ENCODE measurements at regions not wholly inside any gene's neighbourhood (a gene's known extent, or its start where the extent isn't known, plus 50 kb on each side); places are given as distances from the start of the nearest gene placed in this dataset.

- ATAC-seq (no peak), DNase-seq (ENCODE audit: low spot score) (no peak), FAIRE-seq (no peak)
- ChIA-PET CTCF (ENCODE audit: low intra/inter-chr PET ratio, low total read pairs) (no interaction called here), POLR2A (interaction anchor here (0.6 to 14.6 kb wide), 14 partner anchors 11 to 94 kb away, joined by 3 to 320 read pairs (median 12); no protein-coding TSS in a partner anchor)
- in situ Hi-C loops (cut with HindIII; ENCODE audit: extremely low pct_ligation_motif_present, low pct_unique_long_range_greater_than_20kb) (loop anchor here (10.0 kb wide), 1 partner anchor 93 kb away; no protein-coding TSS in a partner anchor), intact Hi-C loops (cut with micrococcal nuclease; ENCODE audit: unreplicated experiment) (loop anchor here (5.0 kb wide), 2 partner anchors 36 to 49 kb away; no protein-coding TSS in a partner anchor)
- TF ChIP-seq FOXO4 (CRISPR knock-in tag; conservative IDR thresholded peaks at IDR 0.05) (0 out of 2 replicates have a peak, but pooled peaks have one; percentile 33), HMG20A (CRISPR knock-in tag; IDR thresholded peaks at IDR 0.05; ENCODE audit: borderline replicate concordance) (no peak), MBD4 (IDR thresholded peaks at IDR 0.05; ENCODE audit: borderline replicate concordance, low read length) (no peak), FOXA3 (CRISPR knock-in tag; IDR thresholded peaks at IDR 0.05) (no peak), PHF21A (CRISPR knock-in tag; IDR thresholded peaks at IDR 0.05) (no peak), DRAP1 (CRISPR knock-in tag; IDR thresholded peaks at IDR 0.05) (no peak), XRCC5 (optimal IDR thresholded peaks at IDR 0.05; ENCODE audit: low read length) (no peak), GFI1 (CRISPR knock-in tag; IDR thresholded peaks at IDR 0.05; ENCODE audit: borderline replicate concordance) (no peak), ZNF775 (CRISPR knock-in tag; IDR thresholded peaks at IDR 0.05; ENCODE audit: borderline replicate concordance) (peak; percentile 33; the same call in 1 of the 2 replicates), ZC3H4 (CRISPR knock-in tag; IDR thresholded peaks at IDR 0.05; ENCODE audit: borderline replicate concordance) (0 out of 2 replicates have a peak, but pooled peaks have one; percentile 67)
- H3K27ac ChIP-seq (ENCODE audit: extremely low read length, insufficient read depth, low read length): peak overlapping the region; percentile 80
- peak overlapping the region; percentile 80 for H3K4me2 ChIP-seq (ENCODE audit: low read depth, low read length)
- peak overlapping the region; percentile 77 for H3K9ac ChIP-seq (ENCODE audit: insufficient read depth, low read depth, low read length)
- no peak overlapping the region for H2AFZ ChIP-seq (ENCODE audit: low read length)
- H4K20me1 ChIP-seq (ENCODE audit: insufficient read depth, low read length): peaks cover 11% of the 10 kb centered on the region
- peaks cover 20 to 27% of the 10 kb centered on the region in 2 experiments for H3K36me3 ChIP-seq (replicated peaks in 1 of 2; ENCODE audit: control insufficient read depth in 1 of 2, insufficient read depth in 2 of 2, low read length in 2 of 2)
- BruUV-seq (replicated peaks): no TSS peak
- no peaks in the 10 kb centered on the region for H3K27me3 ChIP-seq (ENCODE audit: control insufficient read depth in 1 of 2, insufficient read depth in 2 of 2, low read length in 2 of 2)
- WGBS (ENCODE audit: low lambda C conversion rate): 0% methylated on average over 7 of the region's 7 CpGs
- peaks cover 84% of the 10 kb centered on the region for H3K4me1 ChIP-seq (ENCODE audit: insufficient read depth, low read length)
- H3K79me2 ChIP-seq (ENCODE audit: insufficient read depth, low read length): peaks cover 92% of the 10 kb centered on the region
- peak overlapping the region; percentile 52 to 64 (median 63); a peak in 5 of 6 replicates for H3K4me3 ChIP-seq (replicated peaks in 1 of 3; ENCODE audit: insufficient read depth in 1 of 3, low read depth in 2 of 3, low read length in 3 of 3)
- H3K9me3 ChIP-seq (ENCODE audit: low read length): no peaks in the 10 kb centered on the region
Observed at GRCh38 chr9:708182-708550, 133.3 kb upstream of the DMRT1 start.

All from HepG2 (cell line).